Astrocyte (in vitro differentiated cells and primary cell): ENCODE measurements at regions not wholly inside any gene's neighbourhood (a gene's known extent, or its start where the extent isn't known, plus 50 kb on each side); places are given as distances from the start of the nearest gene placed in this dataset.

Source experiments
- CTCF ChIP-seq: IDR thresholded peaks from 2 replicates; pipeline ENCODE4 v1.5.1; 2011; ENCODE audit warnings: low read depth, mild to moderate bottlenecking, inconsistent platforms, low read length, moderate library complexity; ENCODE audit not compliant: insufficient read depth
- EZH2 ChIP-seq: IDR thresholded peaks from 2 replicates; pipeline ENCODE4 v1.6.1; 2012; ENCODE audit warnings: mild to moderate bottlenecking, low read length, inconsistent platforms; ENCODE audit not compliant: insufficient read depth

GRCh38 chr6:19370831-19371230 lies 466.3 kb upstream of the ID4 start:
- TF ChIP-seq CTCF: no peak
- TF ChIP-seq EZH2: no peak
